Mucosa of gallbladder (tissue), 1 donor: ENCODE measurements at regions not wholly inside any gene's neighbourhood (a gene's known extent, or its start where the extent isn't known, plus 50 kb on each side); places are given as distances from the start of the nearest gene placed in this dataset.
"Not testable (repeated sequence)": the region's sequence is repeated elsewhere in the genome, so short reads cannot be mapped to it uniquely, and the experiment has no call there.

Experiments used
- DNase-seq: peaks from one replicate; pipeline ENCODE4 v3.0.0-alpha.2; 2020; ENCODE audit warnings: low spot score
- donor health status: DM: no; HTN: no; CAD: no.

- no peak for DNase-seq
Measured at GRCh38 chr9:31185831-31186230, 1198.6 kb upstream of the ACO1 start.

- no peak for DNase-seq
Measured at GRCh38 chr9:31188496-31188895, 1195.9 kb upstream of the ACO1 start.

- DNase-seq, result no peak
Measured at GRCh38 chr9:31210978-31211570, 1173.4 kb upstream of the ACO1 start.

GRCh38 chr9:31229976-31230375 is 1154.5 kb upstream of the ACO1 start:
- not testable (repeated sequence) for DNase-seq

- no peak for DNase-seq
Measured at GRCh38 chr9:31232485-31232884, 1152.0 kb upstream of the ACO1 start.

- no peak for DNase-seq
Measured at GRCh38 chr9:31236344-31236743, 1148.1 kb upstream of the ACO1 start.

GRCh38 chr9:31243386-31243785 is 1141.1 kb upstream of the ACO1 start:
- DNase-seq, result no peak

GRCh38 chr9:31248156-31248555 is 1136.3 kb upstream of the ACO1 start:
- DNase-seq, result no peak

- DNase-seq, result no peak
Measured at GRCh38 chr9:31251386-31251785, 1133.1 kb upstream of the ACO1 start.

GRCh38 chr9:31253800-31254762 is 1130.4 kb upstream of the ACO1 start:
- DNase-seq, result no peak

- DNase-seq, result no peak
Measured at GRCh38 chr9:31255211-31255610, 1129.2 kb upstream of the ACO1 start.

- no peak for DNase-seq
Measured at GRCh38 chr9:31259824-31260223, 1124.6 kb upstream of the ACO1 start.

- DNase-seq, result no peak
Measured at GRCh38 chr9:31272456-31273295, 1111.8 kb upstream of the ACO1 start.

GRCh38 chr9:31275419-31275818 is 1109.0 kb upstream of the ACO1 start:
- DNase-seq, result no peak

GRCh38 chr9:31290731-31291130 is 1093.7 kb upstream of the ACO1 start:
- DNase-seq, result no peak

- no peak for DNase-seq
Measured at GRCh38 chr9:31302620-31303418, 1081.6 kb upstream of the ACO1 start.

- DNase-seq, result no peak
Measured at GRCh38 chr9:31304576-31304975, 1079.9 kb upstream of the ACO1 start.

- DNase-seq, result no peak
Measured at GRCh38 chr9:31314241-31314640, 1070.2 kb upstream of the ACO1 start.

- no peak for DNase-seq
Measured at GRCh38 chr9:31320494-31320893, 1063.9 kb upstream of the ACO1 start.

- DNase-seq, result no peak
Measured at GRCh38 chr9:31321256-31321655, 1063.2 kb upstream of the ACO1 start.

- DNase-seq, result no peak
Measured at GRCh38 chr9:31321686-31322085, 1062.8 kb upstream of the ACO1 start.
